GM19238 (cell line): ENCODE measurements at regions not wholly inside any gene's neighbourhood (a gene's known extent, or its start where the extent isn't known, plus 50 kb on each side); places are given as distances from the start of the nearest gene placed in this dataset.

ENCODE experiments used
- DNase-seq: peaks from one replicate; pipeline ENCODE4 v3.0.0; 2011; ENCODE audit warnings: low spot score; ENCODE audit not compliant: insufficient read length

DNA sequence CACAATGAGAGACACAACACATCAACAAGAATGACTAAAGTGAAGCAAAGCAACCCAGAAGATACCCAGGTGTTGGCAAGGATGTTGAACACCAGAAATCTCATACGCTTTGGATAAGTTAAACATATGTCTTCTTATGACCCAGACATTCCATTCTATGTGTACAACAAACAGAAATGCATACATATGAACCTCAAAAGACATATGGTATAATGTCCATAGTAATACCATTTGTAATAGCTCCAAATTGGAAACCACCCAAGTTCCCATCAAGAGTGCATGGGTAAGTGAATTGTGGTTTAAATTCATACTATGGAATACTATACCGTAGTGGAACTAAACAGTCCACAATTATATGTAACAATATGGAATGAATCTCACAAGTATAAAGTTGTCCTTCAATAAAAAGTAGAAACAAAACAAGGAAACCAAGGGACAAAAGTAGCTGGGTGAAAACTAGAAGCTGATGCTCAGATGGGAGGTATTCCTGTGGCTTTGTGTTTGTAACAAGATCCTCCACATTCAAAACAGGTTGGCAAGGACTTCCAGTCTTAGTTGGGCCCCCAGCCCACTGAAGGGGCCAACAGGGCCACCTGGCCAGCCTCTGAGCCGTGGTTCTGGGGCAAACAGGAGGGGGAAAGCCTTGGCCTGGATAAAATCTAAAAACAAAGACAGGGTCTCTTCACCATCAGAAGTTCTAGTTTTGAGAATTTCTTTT, 171.8 kb upstream of the PITX1 start:
- no peak for DNase-seq

DNA sequence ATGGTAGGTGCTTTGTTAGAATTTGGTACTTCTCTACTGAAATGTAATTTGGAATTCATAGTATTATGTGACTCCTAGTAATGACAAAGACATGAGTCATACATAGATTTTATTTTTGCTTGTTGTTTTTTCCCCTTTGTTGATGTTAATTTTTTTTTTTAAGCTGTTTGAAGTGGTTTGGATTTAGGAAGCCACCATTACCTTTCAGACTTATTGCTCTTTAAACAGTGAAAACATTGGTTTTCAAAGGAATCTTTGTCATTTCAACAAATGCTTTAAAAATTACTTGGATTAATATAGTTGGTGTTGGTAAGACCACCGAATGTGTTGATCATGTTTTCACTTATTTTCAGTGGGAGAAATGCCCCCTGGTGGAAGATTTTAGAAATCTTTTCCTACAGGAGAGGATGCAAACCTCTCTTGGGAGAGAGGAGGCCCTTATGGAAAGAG, 170.1 kb upstream of the PITX1 start:
- DNase-seq, result no peak

DNA sequence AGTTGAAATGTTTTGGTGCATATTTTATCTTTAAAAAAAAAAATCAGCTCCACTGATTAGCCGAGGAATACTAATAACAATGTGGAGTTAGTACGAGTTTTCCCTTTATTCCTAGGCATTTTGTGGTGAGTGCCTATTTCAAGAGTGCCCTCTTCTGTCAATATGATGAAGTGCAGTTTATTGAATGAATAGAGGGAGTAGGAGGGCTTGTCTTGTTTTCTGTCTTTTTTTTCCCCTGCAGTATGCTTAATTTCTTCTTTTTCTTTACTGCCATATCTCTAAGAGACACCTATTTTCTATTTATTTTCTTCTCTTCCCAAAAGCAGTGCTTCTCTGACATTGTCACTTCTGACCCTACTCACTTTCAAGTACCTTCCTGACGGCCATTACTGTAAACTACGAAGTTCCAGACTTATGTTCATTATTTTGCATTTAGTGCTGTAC, 169.6 kb upstream of the PITX1 start:
- no peak for DNase-seq

DNA sequence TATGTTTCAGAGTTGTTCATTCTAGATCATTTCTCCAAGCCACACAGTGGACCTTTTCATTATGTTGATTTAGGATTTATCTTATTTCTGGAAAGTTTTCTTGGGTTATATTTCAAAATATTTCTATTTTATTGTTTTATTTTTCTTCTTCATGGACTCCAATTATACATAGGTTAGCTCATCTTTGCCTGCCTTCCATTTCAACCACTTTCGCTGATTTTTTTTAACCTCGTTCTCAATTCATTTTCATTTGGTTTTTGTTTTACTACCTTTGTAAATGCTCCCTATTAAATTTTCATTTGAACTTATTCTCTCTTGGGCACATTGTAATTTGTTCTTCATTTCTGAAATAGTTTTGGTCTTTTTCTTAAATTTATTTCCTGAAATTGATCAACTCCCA, 169.0 kb upstream of the PITX1 start:
- DNase-seq, result no peak

DNA sequence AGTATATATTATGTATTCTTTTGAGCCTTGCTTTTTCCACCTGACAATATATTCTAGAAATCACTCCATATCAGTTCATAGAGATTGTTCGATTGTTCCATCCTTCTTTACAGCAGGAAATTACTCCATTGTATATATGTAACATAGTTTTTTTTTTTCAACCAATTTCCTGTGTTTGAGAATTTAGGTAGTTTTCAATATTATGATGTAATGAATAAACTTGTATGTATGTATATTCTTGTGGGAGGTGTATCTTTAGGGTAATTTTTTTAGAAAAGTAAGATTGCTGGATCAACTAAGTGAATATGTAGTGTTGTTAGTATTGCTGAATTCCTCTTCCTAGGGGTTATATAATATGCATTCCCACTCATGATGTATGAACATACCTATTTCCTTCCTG, 165.9 kb upstream of the PITX1 start:
- no peak for DNase-seq

DNA sequence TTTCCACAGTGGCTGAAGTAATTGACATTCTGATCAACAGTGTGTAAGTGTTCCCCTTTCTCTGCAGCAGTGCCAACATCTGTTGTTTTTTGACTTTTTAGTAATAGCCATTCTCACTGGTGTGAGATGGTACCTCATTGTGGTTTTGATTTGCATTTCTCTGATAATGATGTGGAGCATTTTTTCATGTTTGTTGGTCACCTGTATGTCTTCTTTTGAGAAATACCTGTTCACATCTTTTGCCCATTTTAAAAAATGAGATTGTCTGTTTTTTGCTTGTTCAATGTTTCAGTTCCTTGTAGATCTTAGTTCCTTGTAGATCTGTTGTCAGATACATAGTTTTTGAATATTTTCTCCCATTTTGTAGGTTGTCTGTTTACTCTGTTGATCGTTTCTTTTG, 162.5 kb upstream of the PITX1 start:
- no peak for DNase-seq

DNA sequence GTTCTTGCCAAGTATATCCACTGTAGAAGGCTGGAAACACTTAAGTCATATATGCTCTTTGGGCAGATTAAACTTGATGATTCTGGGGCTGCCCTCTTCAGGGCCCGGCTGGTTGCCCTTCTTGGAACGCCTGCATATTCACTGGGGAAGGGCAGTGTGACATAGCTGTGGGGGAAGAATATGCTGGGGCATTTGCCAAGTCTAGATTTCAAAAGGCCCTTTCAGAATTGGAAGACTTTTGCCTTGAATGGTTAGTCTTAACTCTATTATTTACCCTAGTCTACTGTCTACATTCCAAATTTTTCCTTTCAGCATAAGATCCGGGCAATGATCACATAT, 161.2 kb upstream of the PITX1 start:
- DNase-seq, result no peak

DNA sequence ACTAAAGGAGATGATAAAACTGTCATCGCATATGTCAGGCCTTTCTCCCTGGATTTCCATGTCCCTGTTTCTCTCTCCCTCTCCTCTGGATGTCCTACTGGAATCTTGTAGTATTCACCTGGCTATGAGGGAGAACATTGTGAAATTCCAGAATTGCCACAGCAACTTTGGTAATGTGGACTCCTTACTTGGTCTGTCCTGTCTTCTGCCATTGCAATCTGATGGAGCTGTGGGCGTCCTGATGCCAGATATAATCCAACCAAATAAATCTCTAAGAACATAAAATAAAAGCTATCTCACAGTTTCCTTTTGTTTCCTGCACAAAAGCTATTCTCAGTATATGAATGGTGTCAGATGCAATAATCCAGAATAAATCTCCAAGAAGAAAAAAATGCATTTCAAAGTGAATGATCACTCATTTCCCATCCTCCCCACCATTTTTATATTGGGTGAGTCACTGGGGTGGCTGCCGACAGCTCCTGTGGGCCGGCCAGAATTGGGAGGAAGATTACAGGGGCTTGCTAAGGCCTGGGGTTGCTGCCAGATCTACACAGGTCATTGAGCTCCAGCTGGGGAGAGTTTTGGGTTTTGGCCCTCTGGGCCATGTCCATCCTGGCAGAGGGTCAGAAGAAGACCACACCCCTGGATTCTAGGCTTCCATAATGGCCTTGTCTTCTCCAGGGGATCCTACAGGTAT, 160.7 kb upstream of the PITX1 start:
- no peak for DNase-seq

DNA sequence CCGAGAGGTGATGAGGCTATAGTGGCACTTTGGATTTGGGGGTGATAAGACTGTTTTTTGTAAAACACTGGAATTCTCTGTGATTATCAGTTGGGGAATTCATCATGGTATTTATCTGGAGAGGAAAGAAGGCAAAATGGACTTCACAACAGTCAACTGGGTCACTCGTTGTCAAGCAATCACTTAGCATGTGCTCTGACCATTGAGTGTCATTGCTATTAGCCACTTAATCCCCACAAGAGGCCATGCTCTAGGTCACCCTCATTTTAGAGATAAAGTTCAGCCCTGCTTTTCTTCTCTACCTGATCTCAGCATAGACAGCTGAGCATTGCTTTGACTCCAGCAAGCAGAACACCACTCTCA, 160.1 kb upstream of the PITX1 start:
- no peak for DNase-seq

DNA sequence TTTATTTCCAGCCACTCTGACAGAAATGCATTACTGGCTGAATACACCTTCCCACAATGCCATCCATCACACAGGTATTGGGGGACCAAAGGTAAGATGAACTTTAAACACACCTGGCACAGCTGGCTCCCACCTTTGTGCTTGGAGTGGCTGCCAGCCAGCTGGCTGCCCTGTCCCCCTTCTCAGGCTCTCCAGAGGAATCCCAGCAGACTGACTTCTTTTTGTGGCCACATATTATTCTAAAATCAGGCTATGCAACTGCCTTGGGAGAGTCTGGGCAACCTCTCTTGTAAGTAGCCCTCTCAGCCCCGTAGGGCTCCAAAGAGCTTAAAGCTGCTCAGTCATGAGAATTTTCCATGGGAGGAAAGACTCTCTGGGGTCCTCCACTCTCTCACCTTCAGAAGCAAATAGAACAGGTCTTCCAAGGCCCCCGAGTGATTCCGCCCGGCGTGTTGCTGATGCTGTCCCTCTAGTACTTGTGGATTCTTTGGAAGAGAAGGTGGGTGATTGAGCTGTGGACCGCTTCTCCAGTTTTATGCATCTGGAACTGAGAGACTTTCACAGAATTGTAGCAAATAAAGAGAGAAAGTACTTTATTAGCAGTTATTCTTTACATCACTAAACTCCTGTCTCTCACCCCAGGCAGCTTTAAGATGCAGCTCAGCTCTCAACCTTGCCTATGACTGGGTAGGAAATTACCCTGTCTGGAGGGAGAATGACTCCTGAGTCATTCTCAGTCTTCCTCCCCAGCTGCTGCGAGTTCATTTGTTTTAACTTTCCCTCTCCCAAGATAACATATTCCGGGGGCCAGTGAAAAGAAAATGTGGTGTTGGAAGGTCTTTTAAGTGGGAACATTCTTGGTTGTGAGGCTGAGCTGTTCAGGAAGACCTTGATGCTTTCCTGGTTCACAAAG, 159.4 kb upstream of the PITX1 start:
- DNase-seq, result no peak

DNA sequence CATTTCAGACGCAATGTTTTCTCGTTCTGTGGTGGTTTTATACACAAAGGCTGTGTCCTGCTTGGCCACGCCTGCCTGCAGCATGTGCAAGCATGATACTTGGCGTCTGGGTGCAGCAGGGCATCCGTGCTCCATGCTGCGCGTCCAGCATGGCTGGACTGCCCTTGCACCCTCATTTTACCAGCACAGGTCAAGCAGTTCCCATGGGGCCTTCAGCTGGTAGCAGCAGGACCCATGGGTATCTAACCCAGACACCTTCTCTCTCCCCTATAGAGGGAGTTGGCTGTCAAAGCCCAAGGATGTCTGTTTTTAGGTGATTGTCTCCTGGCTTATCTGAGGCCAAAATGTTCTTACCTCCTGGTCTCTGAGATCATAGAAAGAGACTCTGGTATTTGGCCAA, 158.3 kb upstream of the PITX1 start:
- DNase-seq, result no peak

DNA sequence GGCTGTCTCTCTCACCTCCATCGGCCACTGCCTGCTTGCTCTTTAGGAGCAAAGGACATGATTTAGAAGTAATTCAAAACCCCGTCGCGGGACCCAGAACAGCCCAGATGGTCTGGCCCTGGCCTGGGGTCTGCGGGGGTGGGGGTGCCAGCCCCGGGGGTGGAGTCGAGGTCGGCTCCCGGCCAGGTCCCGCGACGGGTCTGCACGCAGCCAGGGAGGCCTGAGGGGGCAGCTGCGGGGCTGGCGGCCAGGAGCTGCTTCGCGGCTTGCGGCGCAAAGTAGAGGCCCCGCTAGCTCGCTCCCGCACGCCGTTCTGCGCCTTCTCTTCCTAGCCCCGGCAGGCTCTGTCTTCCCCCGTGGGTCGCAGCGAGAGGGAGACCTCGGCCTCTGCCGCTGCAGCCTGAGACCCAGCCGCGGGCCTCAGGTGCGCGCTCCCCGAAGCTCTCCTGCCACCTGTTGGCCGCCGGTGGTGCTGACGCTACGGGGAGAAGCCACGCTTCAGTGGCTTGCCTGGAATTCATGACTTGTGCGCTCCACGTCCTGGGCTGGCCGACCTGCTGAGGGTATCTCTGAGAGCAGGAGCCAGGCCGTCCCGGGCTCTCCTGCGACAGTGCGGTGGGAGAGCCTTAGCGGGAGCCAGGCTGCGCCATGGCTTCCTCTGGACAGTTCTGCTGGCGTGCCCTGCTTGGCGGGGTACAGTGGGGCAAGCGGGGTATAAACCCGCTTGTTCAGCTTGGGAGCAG, 157.2 kb upstream of the PITX1 start:
- peak; percentile 53 for DNase-seq

DNA sequence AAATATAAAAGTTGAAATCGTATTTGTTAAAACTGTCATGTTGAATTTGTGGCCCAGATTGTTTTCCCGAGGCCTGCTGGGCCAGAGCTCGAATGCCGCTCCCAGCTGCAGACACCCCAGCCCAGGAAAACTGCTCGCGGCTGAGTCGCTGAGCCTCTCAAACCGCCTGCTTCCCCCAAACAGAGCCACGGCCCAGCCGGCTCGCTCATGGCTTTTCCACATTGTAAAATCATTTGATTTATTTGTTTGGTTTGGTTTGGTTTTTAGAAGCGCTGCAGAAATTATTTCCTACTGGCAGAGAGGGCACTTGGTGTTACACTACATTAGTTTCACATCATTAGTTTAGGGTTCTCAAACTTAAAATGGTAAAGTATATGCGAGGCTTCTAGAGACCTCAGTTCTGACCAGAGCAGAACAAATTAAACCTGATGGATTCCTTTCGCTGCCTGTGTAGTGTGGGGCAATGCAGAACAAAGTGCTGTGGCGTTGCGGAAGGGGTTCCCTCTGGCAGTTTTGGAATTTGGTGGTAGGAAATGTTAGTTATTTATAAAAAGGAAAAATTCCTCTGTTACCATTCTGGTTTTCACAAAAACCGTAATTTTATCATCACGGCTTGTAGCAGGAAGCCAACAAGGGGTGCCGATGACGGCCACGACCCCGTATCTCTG, 156.5 kb upstream of the PITX1 start:
- DNase-seq, result no peak

DNA sequence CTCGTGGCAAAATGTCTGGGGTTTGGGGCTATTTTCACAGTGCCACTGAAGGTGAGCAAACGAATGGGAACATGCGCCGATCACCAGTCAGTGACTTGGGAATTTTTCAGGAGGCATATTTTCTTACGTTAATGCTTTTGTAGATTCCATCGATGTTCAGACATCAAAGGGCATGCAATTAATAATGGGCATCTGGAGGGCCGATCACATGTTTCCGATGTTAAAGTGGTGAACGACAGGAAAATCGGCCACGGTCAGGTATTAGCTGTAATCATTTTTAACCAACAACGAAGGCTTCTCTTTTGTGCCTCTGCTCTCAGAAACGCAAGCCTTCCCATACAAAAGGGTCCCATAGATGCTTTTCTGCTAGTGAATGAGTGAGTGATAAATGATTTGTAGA, 155.0 kb upstream of the PITX1 start:
- DNase-seq, result no peak

DNA sequence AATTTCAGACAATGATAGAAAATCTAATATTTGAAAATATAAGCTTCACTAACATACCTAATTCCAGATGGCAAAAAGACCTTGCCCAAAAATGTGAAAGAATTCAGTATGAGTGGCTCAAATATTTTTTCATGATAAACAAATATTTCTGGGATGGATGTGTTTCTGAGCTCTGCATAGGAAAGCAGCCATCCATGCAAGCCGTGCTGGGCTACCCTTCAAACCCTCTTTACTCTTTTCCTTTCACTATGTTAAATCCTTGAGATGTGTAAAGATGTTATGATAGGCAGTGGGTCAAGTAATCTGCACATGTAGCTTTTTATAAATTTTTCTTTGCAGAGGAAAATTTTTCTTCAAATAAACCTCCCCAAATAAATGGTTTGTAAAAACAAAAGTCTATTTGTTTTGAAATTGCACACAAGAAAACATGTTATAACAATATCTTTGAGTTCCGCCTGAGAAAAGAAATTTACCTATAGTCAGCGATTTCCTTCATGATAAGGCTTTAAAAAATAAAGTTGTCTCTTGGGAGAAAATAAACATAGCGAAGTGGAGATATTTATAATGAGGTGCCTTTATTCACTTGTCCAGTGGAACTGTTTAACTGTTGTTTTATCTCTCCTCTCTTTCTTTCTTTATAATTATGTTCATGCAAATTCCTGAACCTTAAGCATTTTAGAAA, 154.3 kb upstream of the PITX1 start:
- DNase-seq, result no peak

DNA sequence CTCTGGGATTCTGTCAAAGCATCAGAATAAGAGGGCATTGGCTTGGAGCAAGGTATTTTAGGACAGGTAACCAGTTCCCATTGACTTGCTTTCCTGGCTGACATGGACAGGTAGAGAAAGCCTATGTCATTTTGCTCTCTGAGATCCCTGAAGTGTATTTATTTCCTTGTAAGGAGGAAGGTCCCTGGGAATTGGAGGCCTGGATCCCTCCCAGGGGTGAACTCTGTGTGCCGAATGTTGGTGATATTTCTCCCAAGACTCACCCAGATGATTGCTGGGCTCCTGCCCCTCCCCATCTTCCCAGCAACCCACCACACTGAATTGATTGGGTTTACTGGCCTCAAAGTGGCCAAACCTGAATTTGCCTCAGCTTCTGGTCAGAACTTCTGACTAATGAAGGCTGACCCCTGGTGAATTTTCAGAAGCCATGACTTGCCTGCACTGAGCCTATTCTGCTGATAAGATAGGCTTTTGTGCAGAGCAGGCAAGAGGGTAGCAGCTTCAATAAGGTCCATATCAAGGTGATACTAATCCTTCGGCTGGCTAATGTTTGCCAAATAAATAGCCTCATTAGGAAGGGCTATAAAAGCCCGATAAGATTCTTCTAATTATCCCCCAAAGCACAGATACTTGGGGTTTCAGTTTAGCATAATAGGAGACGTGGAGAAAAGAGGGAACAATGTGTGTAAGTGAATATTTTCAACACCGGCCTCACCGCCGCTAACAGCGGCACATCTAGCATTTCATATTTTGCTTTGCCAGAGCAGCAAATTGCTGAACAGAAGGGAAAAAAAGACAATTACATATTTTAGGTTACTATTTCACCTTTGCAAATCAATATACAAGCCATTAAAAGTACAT, 152.9 kb upstream of the PITX1 start:
- no peak for DNase-seq

DNA sequence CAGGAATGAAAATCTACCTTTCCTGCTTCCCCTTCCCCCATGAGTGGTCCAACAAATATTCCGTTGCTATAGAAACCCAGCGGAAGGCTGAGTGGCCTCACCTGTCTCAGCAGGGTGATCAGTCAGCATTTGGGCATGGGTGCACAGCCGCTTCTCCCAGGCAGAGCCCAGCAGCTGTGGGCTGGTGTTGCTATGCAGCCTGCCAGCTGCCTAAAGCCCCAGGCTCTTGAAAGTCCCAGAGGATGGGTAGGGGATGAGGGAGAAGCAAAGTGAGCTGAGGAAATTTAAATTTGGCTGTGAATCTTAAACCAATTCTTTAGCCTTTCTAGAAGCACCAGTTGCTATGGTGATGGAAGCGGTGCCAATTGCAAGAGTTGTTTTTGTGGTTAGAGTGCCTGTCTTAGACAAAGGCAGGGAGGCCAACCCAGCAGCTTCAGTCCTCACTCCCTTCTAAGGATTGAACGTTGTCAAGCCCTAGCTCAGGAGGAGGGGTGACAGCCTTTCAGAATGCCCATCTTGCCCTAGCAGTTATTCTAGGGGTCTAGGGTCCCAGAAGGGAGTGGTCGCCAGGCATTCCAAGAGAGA, 151.5 kb upstream of the PITX1 start:
- DNase-seq, result no peak

DNA sequence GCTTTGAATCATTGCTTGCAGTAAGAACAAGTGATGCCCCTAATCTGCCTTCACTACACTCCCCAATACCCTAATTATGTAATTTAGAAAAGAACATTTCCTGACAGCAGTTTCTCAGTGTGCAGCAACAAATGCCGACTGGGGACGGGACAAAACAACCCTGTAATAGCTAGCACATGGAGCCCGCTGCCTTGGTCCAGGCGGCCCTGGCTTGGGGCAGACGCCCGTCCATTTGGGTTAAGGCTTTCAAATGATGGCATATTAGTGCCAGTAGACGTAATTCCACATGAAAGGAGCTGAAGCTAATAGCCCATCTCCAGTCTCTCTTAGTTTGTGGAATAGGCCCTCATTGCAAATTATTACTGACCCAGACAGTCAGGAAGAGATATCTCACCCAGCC, 150.6 kb upstream of the PITX1 start:
- no peak for DNase-seq

DNA sequence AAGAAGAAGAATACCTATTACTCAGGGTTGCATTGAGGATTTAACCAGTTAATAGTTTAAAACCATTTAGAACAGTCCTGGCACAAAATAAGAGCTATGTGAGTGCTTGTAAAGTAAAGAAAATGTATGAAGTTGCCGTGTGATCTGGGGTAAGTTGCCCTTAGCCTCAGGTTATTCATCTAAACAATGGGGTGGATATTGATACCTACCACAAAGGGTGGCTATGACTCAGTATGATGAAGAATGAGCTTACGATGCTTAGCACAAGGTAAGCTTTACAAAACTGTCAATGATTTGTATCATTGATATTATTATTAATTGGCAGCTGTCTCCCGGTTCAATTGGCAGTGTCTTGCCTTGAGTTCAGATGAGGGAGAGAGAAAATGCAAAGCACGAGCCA, 149.4 kb upstream of the PITX1 start:
- no peak for DNase-seq
